ENCODE measurements at regions not wholly inside any gene's neighbourhood (a gene's known extent, or its start where the extent isn't known, plus 50 kb on each side); places are given as distances from the start of the nearest gene placed in this dataset.
A peak's percentile ranks its signal among the peaks of the same experiment; 100 is the strongest.

DNA sequence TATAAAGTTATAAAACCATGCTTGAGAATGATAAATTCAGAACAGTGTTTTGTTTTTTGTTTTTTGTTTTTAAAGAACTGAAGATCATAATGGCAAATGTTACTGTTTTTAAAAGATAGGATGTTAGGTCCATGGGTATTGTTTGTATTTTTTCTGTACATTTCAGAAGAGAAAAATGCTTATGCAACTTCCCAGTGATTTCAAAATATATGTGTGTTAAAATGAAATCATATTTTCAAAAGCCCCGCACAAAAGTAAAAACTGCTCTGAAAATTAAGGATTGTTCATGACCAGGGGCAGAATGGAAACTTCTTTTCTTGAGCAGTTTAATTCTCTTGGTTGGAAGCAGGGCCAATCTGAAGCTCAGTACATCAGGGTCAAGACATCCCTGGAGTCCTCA is 109.2 kb upstream of the SIRPG start:
- intact Hi-C loops (cut with micrococcal nuclease) = no loop called here
- Histone ChIP-seq H3K36me3 (no peaks in the 10 kb centered on the region), H3K27me3 (ENCODE audit: low read depth) (no peaks in the 10 kb centered on the region), H3K4me1 (peaks cover 3% of the 10 kb centered on the region), H3K4me3 (no peak overlapping the region), H3K9me3 (replicated peaks) (no peaks in the 10 kb centered on the region), H3K27ac (replicated peaks) (no peak overlapping the region)
- TF ChIP-seq, protein P1, sequence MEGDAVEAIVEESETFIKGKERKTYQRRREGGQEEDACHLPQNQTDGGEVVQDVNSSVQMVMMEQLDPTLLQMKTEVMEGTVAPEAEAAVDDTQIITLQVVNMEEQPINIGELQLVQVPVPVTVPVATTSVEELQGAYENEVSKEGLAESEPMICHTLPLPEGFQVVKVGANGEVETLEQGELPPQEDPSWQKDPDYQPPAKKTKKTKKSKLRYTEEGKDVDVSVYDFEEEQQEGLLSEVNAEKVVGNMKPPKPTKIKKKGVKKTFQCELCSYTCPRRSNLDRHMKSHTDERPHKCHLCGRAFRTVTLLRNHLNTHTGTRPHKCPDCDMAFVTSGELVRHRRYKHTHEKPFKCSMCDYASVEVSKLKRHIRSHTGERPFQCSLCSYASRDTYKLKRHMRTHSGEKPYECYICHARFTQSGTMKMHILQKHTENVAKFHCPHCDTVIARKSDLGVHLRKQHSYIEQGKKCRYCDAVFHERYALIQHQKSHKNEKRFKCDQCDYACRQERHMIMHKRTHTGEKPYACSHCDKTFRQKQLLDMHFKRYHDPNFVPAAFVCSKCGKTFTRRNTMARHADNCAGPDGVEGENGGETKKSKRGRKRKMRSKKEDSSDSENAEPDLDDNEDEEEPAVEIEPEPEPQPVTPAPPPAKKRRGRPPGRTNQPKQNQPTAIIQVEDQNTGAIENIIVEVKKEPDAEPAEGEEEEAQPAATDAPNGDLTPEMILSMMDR (IDR thresholded peaks at IDR 0.05; ENCODE audit: borderline replicate concordance) = no peak
- DNase-seq = no peak

DNA sequence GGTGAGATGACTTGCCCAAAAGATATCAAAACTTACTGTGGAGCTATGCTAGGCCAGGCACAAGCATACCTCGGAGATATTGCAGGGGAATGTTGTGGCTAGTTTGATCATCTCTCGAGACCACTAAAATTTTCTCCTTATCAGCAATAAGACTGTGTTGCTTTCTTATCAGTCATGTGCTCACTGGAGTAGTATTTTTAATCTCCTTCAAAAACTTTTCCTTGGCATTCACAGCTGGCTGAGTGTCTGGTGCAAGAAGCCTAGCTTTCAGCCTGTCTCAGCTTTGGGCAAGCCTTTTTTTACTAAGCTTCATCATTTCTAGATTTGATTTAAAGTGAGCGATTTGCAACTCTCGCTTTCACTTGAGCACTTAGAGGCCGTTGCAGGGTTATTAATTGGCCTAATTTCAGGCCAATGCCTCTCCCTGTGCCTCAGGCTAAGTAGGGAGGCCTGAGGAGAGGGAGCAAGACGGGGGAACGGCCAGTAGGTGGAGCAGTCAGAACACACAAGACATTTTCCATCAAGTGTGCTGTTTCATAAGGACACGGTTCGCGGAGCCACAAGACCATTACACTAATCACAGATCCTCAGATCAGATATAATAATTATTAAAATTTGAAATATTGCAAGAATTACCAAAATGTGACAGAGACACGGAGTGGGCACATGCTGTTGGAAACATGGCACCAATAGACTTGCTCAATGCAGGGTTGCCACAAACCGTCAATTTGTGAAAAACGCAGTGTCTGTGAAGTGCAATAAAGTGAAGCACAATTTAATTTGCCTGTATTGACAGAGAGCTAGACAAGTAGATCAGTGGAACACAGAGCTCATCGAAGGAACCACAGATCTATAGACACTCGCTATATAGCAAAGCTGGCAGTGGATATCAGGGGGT is 106.8 kb upstream of the SIRPG start:
- H3K4me1 ChIP-seq = peaks cover 3% of the 10 kb centered on the region
- intact Hi-C loops (cut with micrococcal nuclease) = no loop called here
- H3K27ac ChIP-seq (replicated peaks) = no peak overlapping the region
- H3K36me3 ChIP-seq = no peaks in the 10 kb centered on the region
- TF ChIP-seq, protein P1 (IDR thresholded peaks at IDR 0.05; ENCODE audit: borderline replicate concordance) = peak; percentile 87
- H3K9me3 ChIP-seq (replicated peaks) = no peaks in the 10 kb centered on the region
- H3K27me3 ChIP-seq (ENCODE audit: low read depth) = no peaks in the 10 kb centered on the region
- H3K4me3 ChIP-seq = no peak overlapping the region
- DNase-seq = peak; percentile 74

DNA sequence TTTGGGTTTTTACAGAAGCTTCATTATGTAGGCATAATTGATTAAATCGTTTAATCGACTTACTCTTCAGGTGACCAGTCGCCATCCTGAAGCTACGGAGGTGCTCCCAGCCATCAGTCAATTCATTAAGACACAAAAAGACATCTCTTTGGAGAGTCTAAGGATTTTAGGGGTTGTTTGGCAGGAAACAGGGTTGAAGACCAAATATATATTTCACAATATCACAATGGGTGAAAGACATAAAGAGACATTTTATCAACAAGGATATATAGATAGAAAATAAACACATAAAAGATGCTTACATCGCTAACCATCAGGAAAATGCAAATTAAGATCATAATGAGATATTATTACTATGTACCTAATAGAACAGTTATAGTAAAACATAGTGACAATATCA is 104.0 kb upstream of the SIRPG start:
- Histone ChIP-seq H3K9me3 (replicated peaks) (no peaks in the 10 kb centered on the region), H3K27me3 (ENCODE audit: low read depth) (no peaks in the 10 kb centered on the region), H3K4me3 (no peak overlapping the region), H3K27ac (replicated peaks) (no peak overlapping the region), H3K4me1 (peaks cover 3% of the 10 kb centered on the region), H3K36me3 (no peaks in the 10 kb centered on the region)
- TF ChIP-seq, protein P1 (IDR thresholded peaks at IDR 0.05; ENCODE audit: borderline replicate concordance) = no peak
- intact Hi-C loops (cut with micrococcal nuclease) = no loop called here
- DNase-seq = no peak

DNA sequence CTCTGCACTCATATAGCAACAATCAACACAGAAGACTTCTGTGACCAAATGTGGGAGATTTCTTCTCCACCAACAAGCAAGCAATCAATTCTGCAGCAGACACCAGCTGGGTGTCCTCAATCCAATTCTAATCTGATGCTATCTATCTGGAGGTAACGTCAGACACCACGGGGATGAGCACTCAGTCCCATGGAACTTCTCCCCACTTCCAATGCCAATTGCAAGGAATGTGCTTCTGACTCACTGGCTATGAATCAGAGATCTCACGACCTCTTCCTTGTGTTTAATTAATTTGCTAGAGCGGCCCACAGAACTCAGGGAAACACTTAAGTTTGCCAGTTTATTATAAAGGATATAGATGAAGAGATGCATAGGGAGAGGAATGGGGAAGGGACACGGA is 103.5 kb upstream of the SIRPG start:
- TF ChIP-seq, protein P1 (IDR thresholded peaks at IDR 0.05; ENCODE audit: borderline replicate concordance) = no peak
- intact Hi-C loops (cut with micrococcal nuclease) = no loop called here
- H3K27me3 ChIP-seq (ENCODE audit: low read depth) = no peaks in the 10 kb centered on the region

DNA sequence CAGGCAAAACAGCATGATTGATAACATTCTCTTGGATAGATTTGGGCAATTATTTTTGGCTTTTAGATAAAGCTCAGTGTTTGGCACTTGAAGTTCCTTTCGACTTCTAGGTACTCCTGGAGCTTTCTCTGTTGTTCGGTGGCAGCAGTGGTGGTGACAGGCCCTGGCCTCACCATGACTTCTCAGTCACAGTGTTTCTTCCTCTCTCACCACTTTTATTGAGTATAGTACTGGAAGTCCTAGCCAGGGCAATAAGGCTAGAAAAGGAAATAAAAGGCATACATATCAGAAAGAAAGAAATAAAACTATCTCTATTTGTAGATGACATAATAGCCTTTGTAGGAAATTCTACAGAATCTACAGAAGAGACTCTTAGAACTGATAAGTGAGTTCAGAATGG is 101.2 kb upstream of the SIRPG start:
- no peak for DNase-seq
- intact Hi-C loops (cut with micrococcal nuclease) = no loop called here
- Histone ChIP-seq H3K4me1 (no peaks in the 10 kb centered on the region), H3K36me3 (no peaks in the 10 kb centered on the region), H3K4me3 (no peak overlapping the region), H3K27ac (replicated peaks) (no peak overlapping the region), H3K27me3 (ENCODE audit: low read depth) (no peaks in the 10 kb centered on the region), H3K9me3 (replicated peaks) (no peaks in the 10 kb centered on the region)
- TF ChIP-seq, protein P1 (IDR thresholded peaks at IDR 0.05; ENCODE audit: borderline replicate concordance) = no peak

More for the DNA sequence above, 103.5 kb upstream of the SIRPG start:
- Histone ChIP-seq H3K4me3 (no peak overlapping the region), H3K36me3 (no peaks in the 10 kb centered on the region), H3K9me3 (replicated peaks) (no peaks in the 10 kb centered on the region), H3K27ac (replicated peaks) (no peak overlapping the region), H3K4me1 (peaks cover 3% of the 10 kb centered on the region)
- no peak for DNase-seq
